Fibroblast of the aortic adventitia (primary cell): ENCODE measurements at regions not wholly inside any gene's neighbourhood (a gene's known extent, or its start where the extent isn't known, plus 50 kb on each side); places are given as distances from the start of the nearest gene placed in this dataset.

ENCODE experiments used
- DNase-seq: peaks from one replicate; pipeline ENCODE4 v3.0.0-alpha.2; 2010; ENCODE audit warnings: low read depth
- H3K4me3 ChIP-seq: 2 replicates; pipeline ENCODE4 v1.5.1; 2011; ENCODE audit warnings: low read depth, mild to moderate bottlenecking, control low read depth, low read length, moderate library complexity
- CTCF ChIP-seq: IDR thresholded peaks from 2 replicates; pipeline ENCODE4 v1.5.1; 2011; ENCODE audit warnings: mild to moderate bottlenecking, low read length, control low read depth, inconsistent platforms; ENCODE audit not compliant: insufficient read depth

DNA sequence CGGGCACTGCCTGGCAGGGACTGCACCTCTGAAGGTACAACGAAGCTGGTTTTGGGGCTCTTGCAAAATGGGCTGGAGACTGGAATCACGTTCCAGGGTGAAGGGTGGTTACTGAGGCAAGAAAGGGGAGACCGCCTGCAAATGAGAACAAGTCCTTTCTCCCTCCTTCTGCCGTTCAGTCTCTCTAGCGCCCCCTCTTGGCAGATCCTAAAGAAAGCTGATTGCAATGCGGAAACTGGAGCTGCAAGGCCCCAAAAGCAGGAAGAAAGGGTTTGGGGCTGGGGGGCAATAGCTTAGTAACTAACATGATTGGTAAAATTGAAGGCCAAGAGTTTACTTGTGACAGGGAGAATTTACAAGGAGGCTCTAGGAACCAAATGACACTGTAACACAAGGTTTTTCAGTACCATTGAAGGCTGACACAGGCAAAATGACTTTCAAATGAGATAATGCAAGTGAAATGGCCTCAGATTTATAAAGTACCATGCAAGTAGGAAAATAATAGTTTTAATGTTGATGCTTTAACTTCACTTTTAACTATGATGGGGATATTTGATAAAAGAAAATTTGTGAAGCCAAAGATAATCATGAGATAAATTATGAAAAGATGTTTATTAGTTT, 222.7 kb upstream of the HAND2 start:
- peak; percentile 23 for DNase-seq
- TF ChIP-seq CTCF: peak; percentile 41
- no peak overlapping the region for H3K4me3 ChIP-seq

DNA sequence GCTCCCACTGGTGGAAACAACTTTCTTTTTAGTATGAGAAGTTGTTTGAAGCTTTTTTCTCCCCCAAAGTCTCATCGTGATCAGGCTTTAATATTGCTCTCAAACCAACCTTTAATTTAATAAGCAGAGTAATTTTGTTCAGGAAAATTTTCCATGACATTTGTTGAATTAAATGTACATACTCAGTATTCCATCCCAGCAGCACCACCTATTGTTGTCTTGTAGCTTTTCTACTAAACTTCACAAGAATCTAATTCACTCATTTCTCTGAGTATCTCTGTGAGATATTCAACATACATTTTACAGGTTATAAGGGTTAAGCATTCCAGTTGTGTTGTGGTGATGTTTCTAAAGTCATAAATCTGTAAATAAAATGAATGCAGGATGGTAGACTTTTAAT, 218.3 kb upstream of the HAND2 start:
- peak; percentile 45 for TF ChIP-seq CTCF
- DNase-seq: peak; percentile 73
- no peak overlapping the region for H3K4me3 ChIP-seq

- DNase-seq: no peak
- TF ChIP-seq CTCF: no peak
- no peak overlapping the region for H3K4me3 ChIP-seq
These were observed 217.7 kb upstream of the HAND2 start for GRCh38 chr4:173747537-173748257.

DNA sequence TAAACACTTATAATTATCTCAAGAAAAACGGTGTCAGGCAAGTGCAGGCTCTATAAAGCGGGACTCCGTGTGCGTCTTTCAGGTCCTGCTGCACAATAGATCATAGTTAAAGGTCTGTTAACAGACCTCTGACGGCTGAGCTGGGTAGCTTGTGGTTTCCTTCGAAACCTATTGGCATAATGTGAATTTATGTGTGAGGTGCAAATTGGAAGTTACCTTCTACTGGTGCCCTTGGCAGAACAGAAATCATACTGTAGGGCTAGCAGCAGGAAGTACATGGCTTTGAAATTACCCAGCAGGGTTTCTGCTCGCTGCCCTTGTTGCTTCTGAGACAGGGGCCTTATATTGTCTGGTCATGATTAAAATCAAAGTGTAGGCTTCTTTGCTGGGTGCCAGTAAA, 216.4 kb upstream of the HAND2 start:
- no peak for DNase-seq
- no peak for TF ChIP-seq CTCF

DNA sequence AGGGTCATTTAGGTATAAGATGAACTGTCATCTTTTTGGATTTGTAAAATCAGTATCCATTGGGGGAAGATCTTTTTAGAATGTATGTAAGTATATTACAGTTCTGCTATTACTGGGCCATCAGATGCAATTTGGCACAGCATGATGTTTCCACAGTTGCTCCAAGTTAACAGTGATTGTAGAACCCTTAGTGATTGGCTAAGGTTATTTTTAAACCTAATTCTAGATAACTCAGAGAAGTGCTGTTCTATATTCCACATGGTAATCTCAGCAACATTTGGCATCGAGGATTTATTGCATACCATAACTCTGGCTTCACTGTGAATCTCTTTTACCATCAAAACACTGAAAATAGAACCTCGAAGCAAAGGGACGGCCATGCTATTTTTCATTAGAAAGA, 215.7 kb upstream of the HAND2 start:
- H3K4me3 ChIP-seq: no peak overlapping the region
- TF ChIP-seq CTCF: no peak
- no peak for DNase-seq

More for the DNA sequence above, 216.4 kb upstream of the HAND2 start:
- no peak overlapping the region for H3K4me3 ChIP-seq

GRCh38 chr4:173736840-173737239, 206.8 kb upstream of the HAND2 start:
- DNase-seq: no peak
- H3K4me3 ChIP-seq: no peak overlapping the region
- TF ChIP-seq CTCF: no peak

GRCh38 chr4:173735585-173735984, 205.6 kb upstream of the HAND2 start:
- H3K4me3 ChIP-seq: no peak overlapping the region
- DNase-seq: peak; percentile 82
- TF ChIP-seq CTCF: no peak
